ENCODE measurements at regions not wholly inside any gene's neighbourhood (a gene's known extent, or its start where the extent isn't known, plus 50 kb on each side); places are given as distances from the start of the nearest gene placed in this dataset.

- Histone ChIP-seq H3K4me2 (ENCODE audit: low read depth, low read length) (no peak overlapping the region), H3K27ac (ENCODE audit: low read length) (no peak overlapping the region), H3K27me3 (replicated peaks; ENCODE audit: insufficient read depth, low read length) (no peaks in the 10 kb centered on the region), H3K36me3 (replicated peaks; ENCODE audit: insufficient read depth, low read length) (no peaks in the 10 kb centered on the region), H3F3A (ENCODE audit: insufficient read depth, low read length) (no peaks in the 10 kb centered on the region), H4K20me1 (ENCODE audit: insufficient read depth, low read length) (no peaks in the 10 kb centered on the region), H3K4me1 (ENCODE audit: low read length) (no peaks in the 10 kb centered on the region), H3K9me2 (replicated peaks; ENCODE audit: insufficient read depth, low read length) (no peaks in the 10 kb centered on the region), H3K9ac (ENCODE audit: low read length) (no peak overlapping the region), H2AFZ (ENCODE audit: low read length) (no peak overlapping the region), H3K79me2 (ENCODE audit: low read length) (no peaks in the 10 kb centered on the region), H3K9me3 (replicated peaks; ENCODE audit: insufficient read depth, low read length) (no peaks in the 10 kb centered on the region), H3K4me3 (ENCODE audit: low read length) (no peak overlapping the region)
- TF ChIP-seq EZH2phosphoT487 (IDR thresholded peaks at IDR 0.05; ENCODE audit: low read length) (no peak), CTCF (IDR thresholded peaks at IDR 0.05; ENCODE audit: low read length) (no peak), EZH2 (optimal IDR thresholded peaks at IDR 0.05; ENCODE audit: low read depth, low read length) (no peak)
- DNase-seq, result no peak
Observed at GRCh38 chr2:62570861-62571698, 65.1 kb upstream of the TMEM17 start.

DNA sequence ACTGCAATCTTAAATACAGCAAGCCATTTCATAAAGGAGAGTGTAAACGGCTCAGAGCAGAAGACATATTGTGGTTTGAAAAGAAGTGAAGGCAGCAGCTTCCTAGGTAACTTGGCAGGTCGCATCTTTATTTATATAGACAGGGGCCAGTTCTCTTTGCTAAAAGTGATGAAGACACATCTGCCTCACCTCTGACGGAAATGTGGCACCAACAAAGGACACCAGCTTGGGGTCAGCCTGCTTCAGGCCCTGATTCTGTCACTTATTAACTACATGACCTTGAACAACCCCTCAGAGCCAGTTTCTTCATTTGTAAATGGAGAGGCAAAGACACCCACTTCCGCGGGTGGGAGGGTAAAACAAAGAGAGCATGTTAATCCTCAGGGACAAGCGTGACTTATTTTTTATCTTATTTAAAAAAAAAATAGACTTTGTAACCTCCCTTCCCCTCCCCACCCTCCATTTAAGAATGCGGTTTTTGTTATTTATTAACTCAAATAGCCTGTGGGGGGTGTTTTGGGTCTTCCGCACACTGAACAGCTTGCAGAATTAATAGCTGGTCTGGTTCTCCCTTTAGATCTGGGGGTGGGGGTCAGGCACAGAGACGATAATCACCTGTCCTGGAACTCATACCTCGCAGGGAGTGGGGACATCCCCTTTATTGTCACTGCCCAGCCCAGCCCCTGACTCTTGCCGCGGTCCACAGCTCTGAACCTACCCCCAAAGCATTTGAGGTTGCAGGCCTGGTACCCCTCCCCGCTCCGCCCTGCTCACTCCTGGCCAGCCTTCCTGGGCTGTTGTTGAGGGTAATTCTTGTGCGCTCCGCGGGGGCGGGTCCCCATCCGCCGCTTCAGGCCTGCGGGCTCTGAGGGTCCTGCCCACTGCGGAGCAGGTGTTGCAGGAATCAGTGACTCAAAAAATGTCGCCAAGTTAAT is 64.2 kb upstream of the TMEM17 start:
- no peaks in the 10 kb centered on the region for H3K27me3 ChIP-seq (replicated peaks; ENCODE audit: insufficient read depth, low read length)
- H4K20me1 ChIP-seq (ENCODE audit: insufficient read depth, low read length), result no peaks in the 10 kb centered on the region
- no peak for DNase-seq
- H3K9me3 ChIP-seq (replicated peaks; ENCODE audit: insufficient read depth, low read length), result no peaks in the 10 kb centered on the region
- no peak overlapping the region for H3K4me3 ChIP-seq (ENCODE audit: low read length)
- H3K9ac ChIP-seq (ENCODE audit: low read length), result no peak overlapping the region
- H3K4me2 ChIP-seq (ENCODE audit: low read depth, low read length), result no peak overlapping the region
- H2AFZ ChIP-seq (ENCODE audit: low read length), result no peak overlapping the region
- H3K79me2 ChIP-seq (ENCODE audit: low read length), result no peaks in the 10 kb centered on the region
- no peaks in the 10 kb centered on the region for H3K4me1 ChIP-seq (ENCODE audit: low read length)
- no peaks in the 10 kb centered on the region for H3K36me3 ChIP-seq (replicated peaks; ENCODE audit: insufficient read depth, low read length)
- no peaks in the 10 kb centered on the region for H3K9me2 ChIP-seq (replicated peaks; ENCODE audit: insufficient read depth, low read length)
- no peak overlapping the region for H3K27ac ChIP-seq (ENCODE audit: low read length)
- no peak for TF ChIP-seq EZH2 (optimal IDR thresholded peaks at IDR 0.05; ENCODE audit: low read depth, low read length)
- no peak for TF ChIP-seq EZH2phosphoT487 (IDR thresholded peaks at IDR 0.05; ENCODE audit: low read length)
- TF ChIP-seq CTCF (IDR thresholded peaks at IDR 0.05; ENCODE audit: low read length), result no peak
- no peaks in the 10 kb centered on the region for H3F3A ChIP-seq (ENCODE audit: insufficient read depth, low read length)

GRCh38 chr2:62568983-62569837 is 63.2 kb upstream of the TMEM17 start:
- H2AFZ ChIP-seq (ENCODE audit: low read length), result no peak overlapping the region
- H3K4me3 ChIP-seq (ENCODE audit: low read length), result no peak overlapping the region
- H3K4me1 ChIP-seq (ENCODE audit: low read length), result no peaks in the 10 kb centered on the region
- H3K27ac ChIP-seq (ENCODE audit: low read length), result no peak overlapping the region
- H3K27me3 ChIP-seq (replicated peaks; ENCODE audit: insufficient read depth, low read length), result no peaks in the 10 kb centered on the region
- no peak overlapping the region for H3K4me2 ChIP-seq (ENCODE audit: low read depth, low read length)
- H3K79me2 ChIP-seq (ENCODE audit: low read length), result no peaks in the 10 kb centered on the region
- no peaks in the 10 kb centered on the region for H3K36me3 ChIP-seq (replicated peaks; ENCODE audit: insufficient read depth, low read length)
- no peak for TF ChIP-seq EZH2 (optimal IDR thresholded peaks at IDR 0.05; ENCODE audit: low read depth, low read length)
- no peak for TF ChIP-seq EZH2phosphoT487 (IDR thresholded peaks at IDR 0.05; ENCODE audit: low read length)
- no peak for TF ChIP-seq CTCF (IDR thresholded peaks at IDR 0.05; ENCODE audit: low read length)
- no peak for DNase-seq
- H3F3A ChIP-seq (ENCODE audit: insufficient read depth, low read length), result no peaks in the 10 kb centered on the region
- H3K9me3 ChIP-seq (replicated peaks; ENCODE audit: insufficient read depth, low read length), result no peaks in the 10 kb centered on the region
- H4K20me1 ChIP-seq (ENCODE audit: insufficient read depth, low read length), result no peaks in the 10 kb centered on the region
- no peaks in the 10 kb centered on the region for H3K9me2 ChIP-seq (replicated peaks; ENCODE audit: insufficient read depth, low read length)
- no peak overlapping the region for H3K9ac ChIP-seq (ENCODE audit: low read length)

Measured in MM.1S (cell line).